Breast epithelium (tissue), 3 donors: ENCODE measurements at regions not wholly inside any gene's neighbourhood (a gene's known extent, or its start where the extent isn't known, plus 50 kb on each side); places are given as distances from the start of the nearest gene placed in this dataset.

Source experiments
- POLR2A ChIP-seq: fragments of 450-650 bp; IDR thresholded peaks from one replicate; pipeline ENCODE4 v1.6.1; 2016; ENCODE audit warnings: antibody characterized with exemption, mild to moderate bottlenecking, moderate library complexity
- TF ChIP-seq, protein P1 (sequence below), 3 donors: fragments of 450-650 bp; IDR thresholded peaks; one replicate each; pipeline ENCODE4 v1.5.1; 2016 to 2017; ENCODE audit warnings: antibody characterized with exemption in 3 of 3, mild to moderate bottlenecking in 3 of 3, moderate library complexity in 3 of 3

DNA sequence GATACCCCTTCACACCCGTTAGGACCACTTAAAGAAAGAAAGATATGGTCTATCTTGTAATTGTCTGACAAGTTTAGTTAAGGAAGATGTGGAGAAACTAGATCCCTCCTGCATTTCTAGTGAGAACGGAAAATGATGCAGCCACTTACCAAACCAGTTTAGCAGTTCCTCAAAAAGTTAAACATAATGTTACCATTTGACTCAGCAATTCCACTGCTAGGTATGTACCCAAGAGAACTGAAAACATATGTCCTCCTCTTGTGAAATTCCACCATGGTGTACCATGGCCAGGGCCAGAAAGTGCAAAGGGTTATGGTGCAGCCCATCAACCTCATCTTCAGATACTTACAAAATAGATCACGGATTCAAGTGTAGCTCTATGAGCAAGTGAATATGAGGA is 79.0 kb upstream of the ID2 start:
- TF ChIP-seq, protein P1, sequence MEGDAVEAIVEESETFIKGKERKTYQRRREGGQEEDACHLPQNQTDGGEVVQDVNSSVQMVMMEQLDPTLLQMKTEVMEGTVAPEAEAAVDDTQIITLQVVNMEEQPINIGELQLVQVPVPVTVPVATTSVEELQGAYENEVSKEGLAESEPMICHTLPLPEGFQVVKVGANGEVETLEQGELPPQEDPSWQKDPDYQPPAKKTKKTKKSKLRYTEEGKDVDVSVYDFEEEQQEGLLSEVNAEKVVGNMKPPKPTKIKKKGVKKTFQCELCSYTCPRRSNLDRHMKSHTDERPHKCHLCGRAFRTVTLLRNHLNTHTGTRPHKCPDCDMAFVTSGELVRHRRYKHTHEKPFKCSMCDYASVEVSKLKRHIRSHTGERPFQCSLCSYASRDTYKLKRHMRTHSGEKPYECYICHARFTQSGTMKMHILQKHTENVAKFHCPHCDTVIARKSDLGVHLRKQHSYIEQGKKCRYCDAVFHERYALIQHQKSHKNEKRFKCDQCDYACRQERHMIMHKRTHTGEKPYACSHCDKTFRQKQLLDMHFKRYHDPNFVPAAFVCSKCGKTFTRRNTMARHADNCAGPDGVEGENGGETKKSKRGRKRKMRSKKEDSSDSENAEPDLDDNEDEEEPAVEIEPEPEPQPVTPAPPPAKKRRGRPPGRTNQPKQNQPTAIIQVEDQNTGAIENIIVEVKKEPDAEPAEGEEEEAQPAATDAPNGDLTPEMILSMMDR (IDR thresholded peaks at IDR 0.05), result no peak
- TF ChIP-seq POLR2A, result no peak
